NCI-H748 treated with DMSO at 0.1 percent for 48 hours (cell line): ENCODE measurements at regions not wholly inside any gene's neighbourhood (a gene's known extent, or its start where the extent isn't known, plus 50 kb on each side); places are given as distances from the start of the nearest gene placed in this dataset.
"Not testable (repeated sequence)": the region's sequence is repeated elsewhere in the genome, so short reads cannot be mapped to it uniquely, and the experiment has no call there.

ENCODE experiments used
- DNase-seq: peaks from one replicate; lab custom pipeline; 2025; lab: John Stamatoyannopoulos, UW

DNA sequence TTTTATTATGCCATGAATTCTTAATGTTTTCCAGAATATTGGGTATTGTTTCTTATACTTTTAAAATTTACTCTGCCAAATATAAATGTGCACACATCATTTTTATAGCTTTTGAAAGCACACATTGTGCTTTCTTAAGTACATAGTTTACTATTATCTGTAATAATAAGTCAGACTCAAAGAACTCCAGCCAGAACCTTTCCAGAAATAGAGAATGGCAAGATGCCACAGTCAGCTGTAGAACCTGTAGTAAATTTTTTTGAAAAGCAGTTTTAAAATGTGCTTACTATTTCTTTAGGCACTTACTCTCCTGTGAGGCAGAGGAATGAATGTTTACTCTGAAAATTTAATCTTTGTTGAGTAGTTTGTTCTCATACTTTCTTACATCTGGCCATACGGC lies 1287.1 kb downstream of the PCDH9 start:
- no peak for DNase-seq

- peak; percentile 95 for DNase-seq
Observed at GRCh38 chr13:65940720-65941119, 1289.4 kb downstream of the PCDH9 start.

DNA sequence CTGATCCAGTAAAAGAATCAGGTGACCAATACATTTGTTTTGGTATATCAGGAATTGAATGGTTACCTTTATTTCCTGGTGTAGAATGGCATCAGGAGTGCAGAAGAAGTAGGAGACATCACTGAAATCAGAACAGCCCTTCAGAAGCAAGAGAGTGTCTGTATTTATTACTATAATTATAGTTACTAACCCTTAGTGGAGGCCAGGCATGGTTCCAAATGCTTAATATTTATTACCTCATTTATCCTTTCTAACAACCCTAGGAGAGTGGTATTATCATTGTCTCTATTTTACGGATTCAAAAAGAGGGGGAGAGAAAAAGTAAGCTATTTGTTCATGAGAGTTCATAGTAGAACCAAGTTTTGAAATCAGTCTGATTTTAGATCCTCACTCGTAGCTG lies 1292.9 kb downstream of the PCDH9 start:
- peak; percentile 65 for DNase-seq

GRCh38 chr13:65936249-65936648 lies 1293.9 kb downstream of the PCDH9 start:
- no peak for DNase-seq

DNA sequence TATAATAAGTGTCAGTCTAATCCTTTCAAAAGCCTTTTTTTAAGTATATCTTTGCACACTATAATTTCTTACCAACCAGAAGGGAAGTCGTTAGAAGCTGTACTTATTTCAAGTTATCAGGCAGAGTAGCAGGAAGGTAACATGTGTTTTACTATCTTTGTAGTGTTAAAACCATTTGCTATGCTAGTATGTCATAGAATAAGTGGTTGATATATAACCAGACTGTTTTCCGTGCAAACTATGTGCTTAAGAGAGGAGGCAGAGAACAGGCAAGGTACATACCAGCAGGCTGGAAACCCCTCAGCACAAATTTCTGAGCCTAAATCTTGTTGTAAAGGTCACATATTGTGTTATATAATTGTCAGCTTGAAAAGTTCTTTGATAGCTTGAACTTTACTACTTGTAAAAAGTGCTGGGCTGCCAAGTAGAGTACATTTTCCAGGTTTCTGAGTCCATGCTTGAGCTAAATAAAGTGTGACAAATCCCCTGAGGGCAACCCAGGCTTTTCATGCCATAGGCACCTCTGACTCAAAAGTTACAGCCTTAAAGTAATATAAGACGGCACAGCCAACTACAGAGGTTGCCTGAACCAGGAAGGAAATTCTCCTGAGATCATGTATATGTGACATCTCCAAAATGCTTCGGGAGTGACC lies 1297.4 kb downstream of the PCDH9 start:
- no peak for DNase-seq

DNA sequence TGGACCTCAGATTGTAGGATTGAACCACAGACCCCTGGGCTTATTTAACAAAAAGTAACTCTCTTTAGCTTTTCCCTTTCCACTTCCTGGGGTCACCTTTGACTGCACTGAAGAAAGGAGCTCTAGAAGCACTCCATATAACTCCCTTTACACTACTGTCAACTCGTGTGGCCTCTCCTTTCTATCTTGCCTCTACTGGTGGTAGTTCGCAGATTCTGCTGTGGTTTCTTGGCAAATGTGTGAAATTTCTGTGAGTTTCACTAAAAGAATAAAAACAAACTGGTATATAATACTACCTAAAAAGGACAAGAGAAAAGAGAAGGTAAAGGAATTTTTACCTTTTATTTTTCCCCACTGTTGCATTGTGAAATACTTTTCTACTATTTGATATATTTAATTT lies 1298.1 kb downstream of the PCDH9 start:
- DNase-seq = no peak

DNA sequence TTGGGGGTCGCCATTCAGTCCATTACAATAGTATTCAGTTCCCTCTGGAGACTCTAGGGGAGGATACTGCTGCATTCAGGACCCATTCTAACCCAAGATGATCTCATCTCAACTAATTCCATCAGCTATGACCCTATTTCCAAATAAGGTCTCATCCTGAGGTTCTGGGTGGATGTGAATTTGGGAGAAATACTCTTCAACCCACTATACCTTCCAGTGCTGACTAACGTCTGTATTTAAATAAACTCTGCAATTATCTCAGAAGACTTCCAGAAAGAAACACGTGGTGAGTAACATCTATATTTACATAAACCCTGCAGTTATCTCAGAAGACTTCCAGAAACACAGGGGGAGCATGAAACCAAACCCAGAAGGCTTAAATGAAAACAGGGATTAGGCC lies 1300.7 kb downstream of the PCDH9 start:
- no peak for DNase-seq

DNA sequence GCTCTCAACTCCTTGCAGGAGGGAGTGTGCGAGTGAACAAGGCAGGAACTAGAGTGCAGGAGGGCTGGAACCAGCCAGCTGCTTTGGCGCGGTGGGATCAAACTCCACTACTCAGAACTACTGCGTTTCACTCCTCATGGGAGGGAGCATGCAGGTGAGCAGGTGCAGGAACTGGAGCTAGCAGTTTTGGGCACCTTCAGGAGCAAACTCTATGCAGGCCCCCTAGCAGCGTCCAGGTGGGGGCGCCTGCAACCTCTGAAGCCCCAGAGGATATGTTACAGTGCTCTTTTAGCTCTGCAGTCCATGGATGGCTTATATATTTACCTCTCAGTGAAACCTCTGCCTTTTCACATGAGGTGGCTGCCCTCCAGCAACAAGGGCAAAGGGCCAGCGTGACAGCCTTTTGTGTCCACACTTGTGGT lies 1303.4 kb downstream of the PCDH9 start:
- DNase-seq = peak; percentile 71

GRCh38 chr13:65922846-65923245 lies 1307.3 kb downstream of the PCDH9 start:
- DNase-seq = not testable (repeated sequence)

- DNase-seq = no peak
Observed at GRCh38 chr13:65921933-65922332, 1308.2 kb downstream of the PCDH9 start.

GRCh38 chr13:65917731-65918130 lies 1312.4 kb downstream of the PCDH9 start:
- DNase-seq = no peak

DNA sequence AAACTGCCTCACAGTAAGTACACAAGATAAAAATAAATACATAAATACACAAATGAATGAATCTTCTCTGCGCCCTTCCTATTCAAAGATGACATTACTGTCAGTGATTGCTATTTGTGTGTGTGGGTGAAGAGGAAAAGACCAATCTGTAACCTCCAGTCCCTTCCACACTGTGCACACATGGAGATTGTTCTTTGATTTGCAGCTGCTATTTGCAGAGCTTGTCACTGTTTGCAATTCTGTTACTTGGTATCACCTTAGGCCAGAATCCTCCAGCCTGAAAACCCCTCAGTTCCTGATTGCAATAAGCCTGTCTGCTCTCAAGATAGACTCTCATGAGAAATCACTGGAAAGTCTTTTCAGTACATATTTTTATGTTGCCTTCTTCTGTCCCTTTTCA lies 1314.9 kb downstream of the PCDH9 start:
- DNase-seq = no peak

DNA sequence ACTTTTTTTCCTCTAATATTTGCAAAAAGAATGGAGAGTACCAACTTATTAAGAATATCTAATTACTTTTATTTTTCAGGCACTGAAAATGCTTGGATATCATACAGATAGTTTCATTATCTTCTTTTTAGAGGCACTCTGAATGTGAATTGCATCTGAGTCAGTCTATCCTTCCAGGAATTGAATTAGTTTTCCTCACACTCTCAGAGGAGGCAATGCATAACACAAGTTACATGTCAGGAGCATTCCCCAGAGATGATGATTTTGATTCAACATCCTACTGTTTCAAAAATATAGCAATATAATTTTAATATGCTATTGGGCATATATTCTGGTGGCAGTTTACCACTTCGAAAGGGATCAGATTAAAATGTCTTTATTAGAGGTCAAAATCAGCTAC lies 1315.4 kb downstream of the PCDH9 start:
- DNase-seq = no peak

DNA sequence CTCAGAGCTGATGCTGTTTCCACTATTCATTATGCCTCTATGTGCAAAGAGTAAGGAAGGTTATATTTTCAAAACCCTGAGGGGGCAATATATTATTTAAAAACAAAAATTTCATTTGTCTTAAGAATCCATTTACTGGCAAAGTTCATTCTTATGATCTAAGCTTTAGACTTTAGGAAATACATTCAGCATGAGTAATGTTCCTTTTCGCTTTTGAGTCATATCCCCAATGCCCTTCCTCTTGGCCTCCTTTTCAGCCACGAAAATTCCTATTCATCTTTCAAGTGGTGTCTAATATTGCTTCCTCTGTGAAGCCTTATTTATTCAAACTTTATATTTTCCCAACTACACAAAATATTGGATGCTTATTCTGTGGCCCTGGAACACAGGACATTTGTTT lies 1317.0 kb downstream of the PCDH9 start:
- no peak for DNase-seq

GRCh38 chr13:65912516-65912915 lies 1317.6 kb downstream of the PCDH9 start:
- DNase-seq = no peak

GRCh38 chr13:65911546-65912193 lies 1318.5 kb downstream of the PCDH9 start:
- no peak for DNase-seq

- DNase-seq = no peak
Observed at GRCh38 chr13:65909501-65909900, 1320.6 kb downstream of the PCDH9 start.

DNA sequence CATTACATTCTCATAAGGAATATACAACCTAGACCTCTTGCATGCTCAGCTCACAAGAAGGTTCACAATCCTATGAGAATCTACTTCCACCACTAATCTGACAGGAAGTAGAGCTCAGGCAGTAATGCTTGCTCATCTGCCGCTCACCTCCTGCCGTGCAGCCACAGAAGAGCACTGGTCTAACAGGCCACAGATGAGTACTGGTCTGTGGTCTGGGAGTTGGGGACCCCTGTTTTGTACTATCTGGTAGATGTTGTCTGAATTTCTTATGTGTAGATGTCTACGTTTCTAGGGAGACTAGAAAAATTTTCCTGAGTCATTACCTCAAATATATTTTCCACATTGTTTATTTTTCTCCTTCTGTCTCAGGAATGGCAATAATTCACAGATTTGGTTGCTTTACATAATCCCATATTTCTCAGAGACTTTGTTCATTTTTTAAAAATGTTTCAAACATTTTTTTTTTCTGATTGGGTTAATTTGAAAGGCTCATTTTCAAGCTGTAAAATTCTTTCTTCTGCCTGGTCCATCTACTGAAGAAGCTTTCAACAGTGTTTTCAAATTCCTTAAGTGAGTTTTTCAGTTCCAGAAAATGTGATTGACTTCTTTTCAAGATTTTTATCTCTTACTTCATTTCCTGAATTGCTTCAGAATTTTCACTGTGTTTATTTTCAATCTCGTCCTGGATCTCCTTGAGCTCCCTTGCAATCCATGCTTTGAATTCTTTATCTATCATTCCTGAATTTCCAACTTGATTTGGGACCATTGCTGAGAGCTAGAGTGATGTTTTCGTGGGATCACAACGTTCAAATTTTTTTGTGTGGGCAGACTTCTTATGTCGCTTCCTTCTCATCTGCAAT lies 1322.2 kb downstream of the PCDH9 start:
- DNase-seq = no peak

DNA sequence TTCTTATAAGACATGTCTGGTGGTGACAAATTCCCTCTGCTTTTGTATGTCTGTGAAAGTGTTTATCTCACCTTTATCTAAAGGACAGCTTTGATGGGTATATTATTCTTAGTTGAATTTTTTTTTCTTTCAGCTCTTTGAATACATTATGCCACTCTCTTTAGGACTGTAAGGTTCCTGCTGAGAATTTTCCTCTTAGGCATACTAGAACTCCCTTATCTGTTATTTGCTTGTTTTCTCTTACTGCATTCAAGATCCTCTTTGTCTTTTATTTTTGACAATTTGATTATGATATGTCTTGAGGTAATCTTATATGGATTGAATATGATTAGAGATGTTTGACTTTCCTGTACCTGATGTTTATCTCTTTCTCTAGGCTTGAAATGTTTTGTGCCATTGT lies 1328.4 kb downstream of the PCDH9 start:
- no peak for DNase-seq

GRCh38 chr13:65894049-65894448 lies 1336.1 kb downstream of the PCDH9 start:
- DNase-seq = no peak

DNA sequence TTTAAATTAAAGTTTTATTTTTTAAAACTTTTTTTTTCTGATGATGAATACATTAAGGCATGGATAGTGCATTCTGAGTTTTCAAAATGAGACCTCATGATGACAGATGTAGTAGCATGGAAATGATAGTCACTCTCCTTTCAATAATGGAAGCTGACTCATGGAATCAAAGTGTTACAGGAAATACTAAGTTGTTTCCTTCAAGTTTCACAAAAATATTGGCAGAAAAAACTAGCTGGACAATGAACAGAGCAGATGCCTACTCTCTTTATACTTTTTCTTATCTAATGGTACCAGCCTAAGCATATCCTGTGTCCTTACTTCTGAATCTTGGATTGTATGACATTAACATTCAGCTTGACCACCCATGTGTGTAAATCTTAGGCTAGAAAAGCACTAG lies 1337.3 kb downstream of the PCDH9 start:
- no peak for DNase-seq

- DNase-seq = no peak
Observed at GRCh38 chr13:65889368-65889767, 1340.8 kb downstream of the PCDH9 start.

DNA sequence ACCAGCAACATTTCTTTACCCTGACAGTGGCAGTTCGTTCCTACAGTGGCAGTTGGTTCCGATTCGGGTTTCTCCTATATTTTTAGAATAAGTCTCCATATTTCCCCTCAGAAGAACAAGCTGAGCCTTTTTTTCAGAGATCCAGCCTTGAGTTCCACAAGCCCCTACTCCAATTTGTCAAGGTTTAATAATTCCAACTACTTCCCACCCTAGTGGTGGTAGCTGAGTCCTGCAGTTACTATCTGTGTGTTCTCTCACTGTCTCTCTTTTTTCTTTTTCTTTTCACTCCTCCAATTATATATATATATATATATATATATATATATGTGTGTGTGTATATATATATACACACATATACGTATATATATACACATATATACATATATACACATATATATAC lies 1347.3 kb downstream of the PCDH9 start:
- no peak for DNase-seq
